Loucy (cell line): ENCODE measurements at regions not wholly inside any gene's neighbourhood (a gene's known extent, or its start where the extent isn't known, plus 50 kb on each side); places are given as distances from the start of the nearest gene placed in this dataset.
A peak's percentile ranks its signal among the peaks of the same experiment; 100 is the strongest.

Experiments used
- H2AFZ ChIP-seq: fragments of 200-600 bp; sonication (generic); 2 replicates; pipeline ENCODE4 v1.6.0; 2016; ENCODE audit warnings: antibody characterized with exemption, mild to moderate bottlenecking, low read length, moderate library complexity
- H3F3A ChIP-seq: fragments of 200-600 bp; 2 replicates; pipeline ENCODE4 v1.6.0; 2016; ENCODE audit warnings: antibody characterized with exemption, low read depth, mild to moderate bottlenecking
- H3K27me3 ChIP-seq: fragments of 200-600 bp; sonication (generic); 2 replicates; pipeline ENCODE4 v1.6.1; 2014; ENCODE audit warnings: low read length, mild to moderate bottlenecking; ENCODE audit not compliant: insufficient read depth, poor library complexity, severe bottlenecking
- H3K36me3 ChIP-seq: fragments of 200-600 bp; sonication (generic); 2 replicates; pipeline ENCODE4 v1.6.1; 2016; ENCODE audit warnings: low read length; ENCODE audit not compliant: insufficient read depth
- H3K4me1 ChIP-seq: fragments of 200-600 bp; sonication (generic); 2 replicates; pipeline ENCODE4 v1.5.1; 2014; ENCODE audit warnings: low read length, mild to moderate bottlenecking; ENCODE audit not compliant: insufficient read depth, poor library complexity, severe bottlenecking
- H3K4me2 ChIP-seq: fragments of 200-600 bp; sonication (generic); 2 replicates; pipeline ENCODE4 v1.6.0; 2014; ENCODE audit warnings: antibody characterized with exemption, low read length, low read depth, mild to moderate bottlenecking; ENCODE audit not compliant: poor library complexity, severe bottlenecking
- H3K4me3 ChIP-seq: fragments of 200-600 bp; sonication (generic); 2 replicates; pipeline ENCODE4 v1.5.1; 2014; ENCODE audit warnings: low read length, mild to moderate bottlenecking, mixed read lengths; ENCODE audit not compliant: poor library complexity, severe bottlenecking
- H3K79me2 ChIP-seq: fragments of 200-600 bp; sonication (generic); 2 replicates; pipeline ENCODE4 v1.6.1; 2014; ENCODE audit warnings: low read length; ENCODE audit not compliant: insufficient read depth
- H3K9ac ChIP-seq: fragments of 200-600 bp; sonication (generic); 2 replicates; pipeline ENCODE4 v1.6.0; 2014; ENCODE audit warnings: mild to moderate bottlenecking, low read depth, low read length, moderate library complexity; ENCODE audit not compliant: poor library complexity, severe bottlenecking
- H3K9me2 ChIP-seq: fragments of 200-600 bp; sonication (generic); replicated peaks from 2 replicates; pipeline ENCODE4 v1.6.1; 2016; ENCODE audit warnings: low read depth, low read length, mixed read lengths
- H3K9me3 ChIP-seq: fragments of 200-600 bp; sonication (generic); 2 replicates; pipeline ENCODE4 v1.6.1; 2014; ENCODE audit warnings: mild to moderate bottlenecking, antibody characterized with exemption, low read length, low read depth; ENCODE audit not compliant: insufficient read depth
- H4K20me1 ChIP-seq: fragments of 200-600 bp; sonication (generic); 2 replicates; pipeline ENCODE4 v1.6.0; 2014; ENCODE audit warnings: antibody characterized with exemption, low read length, mild to moderate bottlenecking; ENCODE audit not compliant: insufficient read depth, poor library complexity, severe bottlenecking
- CTCF ChIP-seq: fragments of 200-600 bp; sonication (generic); conservative IDR thresholded peaks from 2 replicates; pipeline ENCODE4 v1.5.1; 2014; ENCODE audit warnings: mild to moderate bottlenecking, antibody characterized with exemption, low read length
- EZH2phosphoT487 ChIP-seq: fragments of 200-600 bp; IDR thresholded peaks from 2 replicates; pipeline ENCODE4 v1.6.1; 2018; ENCODE audit warnings: antibody characterized with exemption, mild to moderate bottlenecking, moderate library complexity, borderline replicate concordance

DNA sequence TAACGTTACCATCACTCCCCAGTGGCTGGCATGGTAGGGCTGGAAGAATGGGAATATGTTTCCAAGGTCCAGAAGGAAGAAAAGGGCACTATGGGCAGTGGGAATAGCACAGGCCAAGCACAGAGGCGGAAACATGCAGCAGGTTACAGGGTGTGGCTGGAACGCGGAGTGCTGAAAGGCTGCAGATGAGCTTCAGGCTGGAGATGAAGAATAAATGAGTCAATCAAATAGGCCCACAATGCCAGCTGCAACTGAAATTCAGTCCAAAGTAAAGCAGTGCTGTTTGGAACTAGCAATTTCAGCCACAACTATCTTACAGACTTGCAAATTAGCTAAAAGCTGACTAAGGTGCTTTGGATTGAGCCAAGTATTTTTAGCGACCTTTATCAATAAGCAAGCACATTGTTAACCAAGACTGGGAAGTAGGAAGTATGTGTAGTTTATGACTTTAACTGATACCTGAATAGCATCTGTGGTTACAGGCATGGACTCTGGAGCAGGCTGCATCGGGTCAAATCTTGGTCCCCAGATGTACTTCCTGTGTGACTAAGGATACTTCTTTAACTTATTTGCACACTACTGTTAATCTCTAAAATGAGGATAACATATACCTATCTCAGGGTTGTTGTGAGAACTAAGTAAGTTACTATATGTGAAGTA, 77.5 kb upstream of the CTTNBP2 start:
- Histone ChIP-seq H4K20me1 (no peaks in the 10 kb centered on the region), H3F3A (no peaks in the 10 kb centered on the region), H3K9me2 (no peaks in the 10 kb centered on the region), H3K4me2 (peak overlapping the region; percentile 59), H3K36me3 (no peaks in the 10 kb centered on the region), H3K79me2 (no peaks in the 10 kb centered on the region), H3K4me1 (peaks cover 34% of the 10 kb centered on the region), H3K27me3 (no peaks in the 10 kb centered on the region), H2AFZ (no peak overlapping the region), H3K9ac (no peak overlapping the region), H3K4me3 (no peak overlapping the region), H3K9me3 (no peaks in the 10 kb centered on the region)
- TF ChIP-seq CTCF: no peak

- no peaks in the 10 kb centered on the region for H3K9me2 ChIP-seq
- H3K36me3 ChIP-seq: no peaks in the 10 kb centered on the region
- H3K79me2 ChIP-seq: no peaks in the 10 kb centered on the region
- H3K27me3 ChIP-seq: no peaks in the 10 kb centered on the region
- peak overlapping the region; percentile 59 for H3K4me2 ChIP-seq
- no peak overlapping the region for H3K9ac ChIP-seq
- H3K4me3 ChIP-seq: no peak overlapping the region
- peak overlapping the region; percentile 66; the same call in 1 of the 2 replicates for H2AFZ ChIP-seq
- TF ChIP-seq EZH2phosphoT487 (no peak), CTCF (peak; percentile 37; the same call in 1 of the 2 replicates)
- H3K4me1 ChIP-seq: peaks cover 34% of the 10 kb centered on the region
- H3K9me3 ChIP-seq: no peaks in the 10 kb centered on the region
- H4K20me1 ChIP-seq: no peaks in the 10 kb centered on the region
- H3F3A ChIP-seq: no peaks in the 10 kb centered on the region
These were observed 78.0 kb upstream of the CTTNBP2 start for GRCh38 chr7:117951285-117951684.

DNA sequence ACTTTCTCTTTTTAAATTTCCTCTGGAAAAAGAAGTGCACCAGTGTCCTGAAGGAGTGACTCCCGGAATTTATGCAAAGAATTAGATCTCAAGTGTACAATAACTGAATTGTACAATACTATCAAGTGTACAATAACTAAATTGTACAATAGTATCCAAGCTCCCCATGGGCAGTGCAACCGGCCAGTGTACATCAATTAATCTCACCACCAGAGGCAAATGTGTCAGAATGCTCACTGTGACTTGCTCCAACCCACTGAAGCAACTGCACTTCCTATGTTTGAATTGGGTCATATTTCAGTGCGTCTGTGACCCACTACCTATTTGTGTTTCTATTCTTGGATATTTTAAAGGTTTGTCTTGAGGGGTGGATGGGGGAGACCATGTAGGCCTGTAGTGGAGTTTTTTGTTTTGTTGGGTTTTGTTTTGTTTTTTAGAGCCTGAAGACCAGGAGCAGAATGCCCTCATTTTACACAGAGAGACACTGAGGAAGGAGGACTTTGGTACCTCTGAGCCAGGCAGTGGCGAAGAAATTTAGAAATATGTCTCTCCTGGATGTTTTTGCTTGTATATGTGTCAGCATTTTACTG, 78.5 kb upstream of the CTTNBP2 start:
- H3K79me2 ChIP-seq: no peaks in the 10 kb centered on the region
- no peaks in the 10 kb centered on the region for H3K27me3 ChIP-seq
- H3K4me3 ChIP-seq: no peak overlapping the region
- H3K9me3 ChIP-seq: no peaks in the 10 kb centered on the region
- H4K20me1 ChIP-seq: no peaks in the 10 kb centered on the region
- peak overlapping the region; percentile 59 for H3K4me2 ChIP-seq
- TF ChIP-seq CTCF: no peak
- TF ChIP-seq EZH2phosphoT487: no peak
- H3K36me3 ChIP-seq: no peaks in the 10 kb centered on the region
- no peak overlapping the region for H3K9ac ChIP-seq
- no peaks in the 10 kb centered on the region for H3F3A ChIP-seq
- peaks cover 34% of the 10 kb centered on the region for H3K4me1 ChIP-seq
- no peaks in the 10 kb centered on the region for H3K9me2 ChIP-seq
- peak overlapping the region; percentile 66; the same call in 1 of the 2 replicates for H2AFZ ChIP-seq
